Stimulated activated CD8-positive, alpha-beta memory T cell treated with anti-CD3 and anti-CD28 coated beads, Interleukin-4, amount 100 ng/mL, for 1 hour (primary cell): ENCODE measurements at regions not wholly inside any gene's neighbourhood (a gene's known extent, or its start where the extent isn't known, plus 50 kb on each side); places are given as distances from the start of the nearest gene placed in this dataset.
"Not testable (repeated sequence)": the region's sequence is repeated elsewhere in the genome, so short reads cannot be mapped to it uniquely, and the experiment has no call there.

Experiments
- DNase-seq, 2 donors: peaks; one replicate each; pipeline ENCODE4 v3.0.0-alpha.2; 2020; ENCODE audit warnings: low read depth in 2 of 2, low spot score in 1 of 2

DNA sequence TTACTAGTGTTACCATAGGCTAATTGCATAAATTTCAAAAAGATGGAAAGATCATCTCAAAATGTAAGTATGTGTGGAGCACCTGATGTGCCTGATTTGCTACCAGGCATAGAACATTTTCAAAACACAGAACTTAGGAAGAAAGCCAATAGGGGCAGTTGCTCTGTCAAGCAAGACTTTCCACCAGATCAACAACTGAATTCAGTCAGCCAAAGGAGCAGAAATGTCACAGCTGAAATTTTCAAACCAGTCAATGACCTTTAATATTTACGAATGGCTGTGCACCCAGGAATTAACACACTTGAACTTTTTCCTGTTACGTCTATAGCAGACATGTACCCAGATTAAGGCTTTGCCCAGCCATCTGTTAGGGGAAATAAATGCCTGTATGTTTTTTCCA is 452.8 kb upstream of the PTGER4 start:
- DNase-seq: no peak

DNA sequence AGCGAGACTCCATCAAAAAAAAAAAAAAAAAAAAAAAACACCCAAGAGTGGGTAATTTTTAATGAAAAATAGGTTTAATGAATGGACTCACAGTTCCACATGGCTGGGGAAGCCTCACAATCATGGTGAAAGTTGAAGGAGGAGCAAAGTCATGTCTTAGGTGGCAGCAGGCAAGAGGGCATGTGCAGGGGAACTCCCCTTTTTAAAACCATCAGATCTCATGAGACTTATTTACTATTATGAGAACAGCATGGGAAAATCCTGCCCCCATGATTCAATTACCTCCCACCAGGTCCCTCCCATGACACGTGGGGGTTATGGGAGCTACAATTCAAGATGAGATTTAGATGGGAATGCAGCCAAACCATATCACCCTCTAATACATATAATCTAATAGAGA is 454.6 kb upstream of the PTGER4 start:
- DNase-seq: not testable (repeated sequence)

- no peak for DNase-seq
Measured at GRCh38 chr5:40224421-40224820, 455.3 kb upstream of the PTGER4 start.

- DNase-seq: no peak
Measured at GRCh38 chr5:40223884-40224402, 455.8 kb upstream of the PTGER4 start.

DNA sequence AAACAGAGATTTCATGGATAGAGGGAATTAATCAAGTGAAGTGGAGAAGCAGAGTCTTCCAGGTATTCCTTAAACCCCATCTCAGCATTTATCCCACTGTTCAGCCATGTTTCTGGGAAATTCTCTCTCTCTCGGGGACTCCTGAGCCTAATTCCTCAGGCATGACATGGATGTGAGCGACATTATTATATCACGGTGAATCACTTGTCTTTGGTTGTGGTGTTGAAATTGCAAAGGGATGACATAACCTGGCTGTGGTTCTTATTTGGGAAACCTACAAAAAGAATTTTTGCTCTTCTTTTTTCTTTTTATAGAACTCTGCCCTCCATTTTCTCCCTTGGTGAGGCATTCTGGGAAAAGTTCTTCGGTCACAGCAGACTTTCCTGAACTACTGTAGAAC is 457.9 kb upstream of the PTGER4 start:
- DNase-seq: no peak

- no peak for DNase-seq
Measured at GRCh38 chr5:40221255-40221654, 458.5 kb upstream of the PTGER4 start.

DNA sequence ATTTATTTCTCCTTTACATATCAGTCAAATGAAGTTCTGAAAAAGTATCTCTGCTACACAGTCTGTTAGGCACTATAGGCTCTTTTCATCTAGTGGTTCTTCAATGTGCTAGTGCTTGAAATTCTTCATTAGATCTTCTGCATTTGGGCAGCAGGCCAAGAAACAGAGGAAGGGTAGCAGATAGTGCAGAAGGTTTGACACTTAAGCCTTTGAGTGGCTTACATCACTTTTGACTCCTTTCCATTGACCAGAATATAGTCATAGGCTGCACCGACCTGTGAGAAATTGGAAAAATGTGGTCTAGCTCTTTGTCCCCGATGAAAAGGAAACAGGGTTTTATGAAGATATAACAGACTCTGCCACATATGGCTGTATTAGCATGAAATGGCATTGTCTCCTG is 459.5 kb upstream of the PTGER4 start:
- DNase-seq: no peak

- DNase-seq: no peak
Measured at GRCh38 chr5:40217553-40217952, 462.2 kb upstream of the PTGER4 start.

GRCh38 chr5:40210694-40211093 is 469.0 kb upstream of the PTGER4 start:
- DNase-seq: no peak

GRCh38 chr5:40206030-40206429 is 473.7 kb upstream of the PTGER4 start:
- no peak for DNase-seq

DNA sequence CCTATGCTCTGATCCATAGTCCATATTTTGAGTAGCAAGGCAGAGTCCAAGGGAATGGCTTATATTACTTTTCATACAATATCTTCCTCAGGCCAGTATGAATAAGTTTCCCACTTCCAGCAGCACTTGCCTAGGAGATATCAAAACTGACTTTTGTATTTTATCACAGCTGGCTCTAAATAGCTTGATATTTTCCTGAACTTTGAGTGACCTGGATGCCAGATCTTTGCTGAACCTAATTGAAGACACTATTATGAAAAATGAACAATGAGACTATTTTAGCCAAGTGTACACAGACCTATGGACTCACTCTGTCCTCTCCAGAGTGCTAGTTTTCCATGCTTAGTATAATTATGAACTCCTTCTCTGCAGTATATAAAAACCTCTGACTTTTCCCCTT is 475.6 kb upstream of the PTGER4 start:
- no peak for DNase-seq

- no peak for DNase-seq
Measured at GRCh38 chr5:40202814-40203440, 476.8 kb upstream of the PTGER4 start.

GRCh38 chr5:40198736-40199135 is 481.0 kb upstream of the PTGER4 start:
- DNase-seq: no peak

DNA sequence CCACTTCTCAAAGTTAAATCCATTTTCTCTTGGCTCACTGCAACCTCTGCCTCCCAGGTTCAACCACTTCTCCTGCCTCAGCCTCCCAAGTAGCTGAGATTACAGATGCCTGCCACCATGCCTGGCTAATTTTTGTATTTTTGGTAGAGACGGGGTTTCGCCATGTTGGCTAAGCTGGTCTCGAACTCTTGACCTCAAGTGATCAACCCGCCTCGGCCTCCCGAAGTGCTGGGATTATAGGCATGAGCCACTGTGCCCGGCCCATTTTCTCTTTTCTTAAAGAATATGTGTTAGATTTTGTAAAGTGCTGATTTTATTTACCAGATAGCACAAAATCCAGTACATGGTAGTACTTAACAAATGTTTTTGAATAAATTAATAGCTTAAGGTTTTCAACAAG is 484.1 kb upstream of the PTGER4 start:
- not testable (repeated sequence) for DNase-seq

DNA sequence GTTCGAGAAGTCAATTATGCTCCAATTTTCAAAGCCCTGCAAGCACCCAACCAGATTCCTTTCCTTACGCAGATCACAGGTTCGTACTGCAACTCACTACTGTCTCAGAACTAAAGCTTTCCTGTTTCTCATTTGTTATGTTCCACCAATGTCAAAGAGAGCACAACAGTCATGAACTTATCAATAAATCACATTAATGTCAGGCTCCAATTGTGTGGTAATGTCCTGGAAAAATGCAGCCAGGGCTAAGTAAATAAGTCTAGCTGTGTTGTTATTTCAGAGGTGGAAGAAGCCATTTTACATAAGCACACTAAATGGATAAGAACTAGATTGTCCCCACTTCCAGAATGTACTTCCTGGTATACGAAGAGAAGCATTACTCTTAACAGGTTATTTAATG is 488.6 kb upstream of the PTGER4 start:
- DNase-seq: no peak

DNA sequence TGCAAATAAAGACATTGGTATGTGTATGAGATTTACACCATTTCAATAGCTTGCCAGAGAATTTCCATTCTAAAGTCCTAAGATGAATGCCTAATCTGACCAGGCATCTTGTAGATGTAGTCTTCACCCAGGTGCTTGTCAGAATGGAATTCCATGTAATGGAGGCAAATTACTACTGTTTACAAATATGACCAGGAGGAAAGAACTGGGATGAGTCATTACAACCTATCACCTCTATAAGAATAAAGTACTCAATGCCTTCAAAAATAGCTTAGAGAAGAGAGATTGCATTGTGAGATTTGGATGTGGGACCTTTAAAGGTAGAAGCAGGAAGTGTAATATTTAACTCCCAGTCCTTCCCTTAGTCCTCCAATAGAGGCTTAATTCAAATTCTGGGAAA is 507.0 kb upstream of the PTGER4 start:
- DNase-seq: no peak

GRCh38 chr5:40171971-40172370 is 507.7 kb upstream of the PTGER4 start:
- DNase-seq: no peak

- DNase-seq: no peak
Measured at GRCh38 chr5:40167283-40167682, 512.4 kb upstream of the PTGER4 start.

DNA sequence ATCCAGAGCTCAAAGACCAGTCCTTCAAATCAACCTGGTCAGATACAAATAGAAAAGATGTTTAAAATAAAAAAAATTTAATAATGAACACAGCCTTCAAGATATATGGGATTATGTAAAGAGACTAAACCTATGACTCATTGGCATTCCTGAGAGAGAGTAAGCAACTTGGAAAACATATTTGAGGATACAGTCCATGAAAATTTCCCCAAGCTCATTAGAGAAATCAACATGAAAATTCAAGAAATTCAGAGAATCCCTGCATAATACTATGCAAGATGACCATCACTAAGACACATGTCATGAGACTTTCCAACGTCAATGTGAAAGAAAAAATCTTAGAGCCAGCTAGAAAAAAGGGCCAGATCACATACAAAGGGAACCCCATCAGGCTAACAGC is 512.9 kb upstream of the PTGER4 start:
- DNase-seq: no peak

DNA sequence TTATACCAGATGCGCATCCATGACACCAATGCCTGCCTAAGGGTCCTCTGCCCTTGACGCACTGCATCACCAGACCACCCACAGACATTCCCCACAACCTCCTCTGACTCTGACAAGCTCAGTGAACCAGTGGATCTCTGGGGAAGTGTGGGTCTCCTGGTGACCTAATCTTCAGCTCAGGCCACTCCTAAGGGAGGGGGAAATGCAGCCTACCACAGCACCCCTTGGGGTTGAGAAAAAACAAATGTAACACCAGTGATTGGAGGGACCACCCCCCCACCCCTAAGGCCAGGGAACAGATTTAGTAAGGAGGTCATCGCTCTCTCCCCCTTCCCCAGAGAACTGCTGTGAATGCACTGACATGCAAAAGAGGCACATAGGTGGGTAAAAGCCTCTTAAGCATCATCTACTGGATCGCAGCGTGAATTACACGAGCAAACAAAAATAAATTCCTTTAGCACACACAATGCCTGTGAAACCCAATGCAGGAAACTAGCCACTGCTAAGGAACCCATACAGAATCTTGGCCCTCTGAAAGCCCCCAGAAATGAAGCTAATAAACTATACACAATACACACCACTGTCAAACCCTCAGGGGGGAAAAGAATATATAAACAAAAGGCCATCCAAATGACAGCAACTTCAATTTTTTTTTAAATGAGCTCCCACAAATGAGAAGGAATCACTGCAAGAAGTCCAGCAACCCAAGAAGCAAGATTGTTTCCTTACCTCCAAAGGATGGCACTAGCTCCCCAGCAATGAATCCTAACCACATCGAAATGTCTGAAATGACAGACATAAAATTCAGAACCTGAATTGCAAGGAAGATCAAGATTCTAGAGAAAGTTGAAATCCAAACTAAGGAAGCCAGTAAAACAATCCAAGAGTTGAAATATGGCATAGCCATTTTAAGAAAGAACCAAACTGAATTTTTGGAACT is 513.7 kb upstream of the PTGER4 start:
- no peak for DNase-seq

- no peak for DNase-seq
Measured at GRCh38 chr5:40165106-40165788, 514.5 kb upstream of the PTGER4 start.

DNA sequence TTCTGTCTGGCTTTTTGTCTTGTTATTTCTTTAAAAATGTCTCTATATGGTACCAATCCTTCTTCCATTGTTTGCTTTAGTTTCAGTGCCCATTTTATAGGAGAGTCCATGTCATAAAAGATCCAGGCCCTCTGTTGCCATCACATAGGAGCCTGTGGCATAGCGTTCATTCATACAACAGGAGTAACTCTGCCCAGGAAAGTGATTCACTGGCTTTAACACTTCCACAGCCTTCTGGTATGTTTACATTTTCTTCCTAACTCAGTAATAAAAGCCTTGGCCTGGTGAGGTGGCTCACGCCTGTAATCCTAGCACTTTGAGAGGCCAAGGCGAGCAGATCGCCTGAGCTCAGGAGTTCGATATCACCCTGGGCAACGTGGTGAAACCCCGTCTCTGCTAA is 519.3 kb upstream of the PTGER4 start:
- DNase-seq: no peak
